GM23338 (cell line): ENCODE measurements at regions not wholly inside any gene's neighbourhood (a gene's known extent, or its start where the extent isn't known, plus 50 kb on each side); places are given as distances from the start of the nearest gene placed in this dataset.

Source experiments
- ATAC-seq: fragments of 200-7000 bp; cut with Tn5 transposase; 3 replicates; pipeline ENCODE4 v1.9.1; 2020
- DNase-seq: peaks from one replicate; pipeline ENCODE4 v3.0.0-alpha.2; 2015; ENCODE audit warnings: low spot score
- H2AFZ ChIP-seq: fragments of 200-600 bp; sonication (generic); 2 replicates; pipeline ENCODE4 v1.8.0; 2016; ENCODE audit warnings: antibody characterized with exemption, mild to moderate bottlenecking, moderate library complexity
- H3F3A ChIP-seq: fragments of 200-600 bp; sonication (generic); replicated peaks from 2 replicates; pipeline ENCODE4 v1.8.0; 2017; ENCODE audit warnings: antibody characterized with exemption, mixed run types, low read depth
- H3K27ac ChIP-seq: fragments of 200-600 bp; sonication (generic); 2 replicates; pipeline ENCODE4 v1.6.1; 2016; ENCODE audit warnings: low read depth
- H3K27me3 ChIP-seq: fragments of 200-600 bp; sonication (generic); 2 replicates; pipeline ENCODE4 v1.8.0; 2016; ENCODE audit warnings: mild to moderate bottlenecking, mixed run types, moderate library complexity; ENCODE audit not compliant: insufficient read depth
- H3K36me3 ChIP-seq: fragments of 200-600 bp; sonication (generic); 2 replicates; pipeline ENCODE4 v1.8.0; 2016; ENCODE audit warnings: mild to moderate bottlenecking; ENCODE audit not compliant: insufficient read depth
- H3K4me1 ChIP-seq: fragments of 200-600 bp; sonication (generic); 2 replicates; pipeline ENCODE4 v1.8.0; 2016; ENCODE audit warnings: mild to moderate bottlenecking, moderate library complexity; ENCODE audit not compliant: insufficient read depth
- H3K4me2 ChIP-seq: fragments of 200-600 bp; sonication (generic); 2 replicates; pipeline ENCODE4 v1.7.1; 2017; ENCODE audit warnings: mixed run types
- H3K4me3 ChIP-seq: fragments of 200-600 bp; sonication (generic); 2 replicates; pipeline ENCODE4 v1.6.1; 2016; ENCODE audit warnings: mixed run types
- H3K79me2 ChIP-seq: fragments of 200-600 bp; sonication (generic); replicated peaks from 2 replicates; pipeline ENCODE4 v1.8.0; 2017; ENCODE audit warnings: mild to moderate bottlenecking; ENCODE audit not compliant: insufficient read depth
- H3K9me2 ChIP-seq: fragments of 200-600 bp; sonication (generic); 2 replicates; pipeline ENCODE4 v1.8.0; 2017; ENCODE audit not compliant: insufficient read depth
- H4K20me1 ChIP-seq: fragments of 200-600 bp; sonication (generic); replicated peaks from 2 replicates; pipeline ENCODE4 v1.8.0; 2017; ENCODE audit warnings: mild to moderate bottlenecking; ENCODE audit not compliant: insufficient read depth
- H3K27ac Mint-ChIP-seq: 2 replicates; pipeline ENCODE4 v1.8.0; 2020; ENCODE audit warnings: inconsistent platforms, mild to moderate bottlenecking, moderate library complexity, mixed read lengths
- H3K27me3 Mint-ChIP-seq: 3 replicates; pipeline ENCODE4 v1.8.0; 2022; ENCODE audit warnings: low read depth, mild to moderate bottlenecking, moderate library complexity, mixed read lengths, inconsistent platforms; ENCODE audit not compliant: insufficient read depth, poor library complexity
- H3K36me3 Mint-ChIP-seq: 3 replicates; pipeline ENCODE4 v1.8.0; 2021; ENCODE audit warnings: low read depth, mild to moderate bottlenecking, inconsistent platforms, moderate library complexity, mixed read lengths
- H3K4me1 Mint-ChIP-seq: 3 replicates; pipeline ENCODE4 v1.8.0; 2020; ENCODE audit warnings: mild to moderate bottlenecking, inconsistent platforms, mixed read lengths
- H3K4me3 Mint-ChIP-seq: 3 replicates; pipeline ENCODE4 v1.8.0; 2021; ENCODE audit warnings: moderate library complexity, mild to moderate bottlenecking, inconsistent platforms, mixed read lengths
- H3K9me3 Mint-ChIP-seq: 3 replicates; pipeline ENCODE4 v1.8.0; 2020; ENCODE audit warnings: moderate library complexity, mild to moderate bottlenecking, inconsistent platforms, mixed read lengths
- CREB1 ChIP-seq: fragments of 250-450 bp; sonication (Bioruptor Pico); IDR thresholded peaks from 2 replicates; pipeline ENCODE4 v1.5.0; 2020; ENCODE audit warnings: low read depth, mild to moderate bottlenecking, moderate library complexity
- JUNB ChIP-seq: IDR thresholded peaks from one replicate; pipeline ENCODE4 v1.6.1; 2016; ENCODE audit warnings: antibody characterized with exemption; ENCODE audit not compliant: unreplicated experiment
- POLR2AphosphoS5 ChIP-seq: IDR thresholded peaks from 2 replicates; pipeline ENCODE4 v1.6.1; 2016; ENCODE audit warnings: antibody characterized with exemption, low read depth
- STAT1 ChIP-seq: IDR thresholded peaks from one replicate; pipeline ENCODE4 v1.6.1; 2016; ENCODE audit warnings: antibody characterized with exemption; ENCODE audit not compliant: unreplicated experiment
- ZNF114 ChIP-seq: fragments of 250-450 bp; sonication (Bioruptor Pico); IDR thresholded peaks from 2 replicates; pipeline ENCODE4 v1.5.0; 2020; ENCODE audit warnings: mild to moderate bottlenecking, moderate library complexity
- ZNF331 ChIP-seq: fragments of 250-450 bp; sonication (Bioruptor Pico); IDR thresholded peaks from 2 replicates; pipeline ENCODE4 v1.5.0; 2020; ENCODE audit warnings: low read depth, mild to moderate bottlenecking, moderate library complexity
- TF ChIP-seq, protein P1 (sequence below): fragments of 250-450 bp; sonication (Bioruptor Pico); IDR thresholded peaks from 2 replicates; pipeline ENCODE4 v1.5.0; 2020; ENCODE audit warnings: mild to moderate bottlenecking, moderate library complexity
- TF ChIP-seq, protein P2 (sequence below): IDR thresholded peaks from 2 replicates; pipeline ENCODE4 v1.6.1; 2016; ENCODE audit warnings: antibody characterized with exemption

DNA sequence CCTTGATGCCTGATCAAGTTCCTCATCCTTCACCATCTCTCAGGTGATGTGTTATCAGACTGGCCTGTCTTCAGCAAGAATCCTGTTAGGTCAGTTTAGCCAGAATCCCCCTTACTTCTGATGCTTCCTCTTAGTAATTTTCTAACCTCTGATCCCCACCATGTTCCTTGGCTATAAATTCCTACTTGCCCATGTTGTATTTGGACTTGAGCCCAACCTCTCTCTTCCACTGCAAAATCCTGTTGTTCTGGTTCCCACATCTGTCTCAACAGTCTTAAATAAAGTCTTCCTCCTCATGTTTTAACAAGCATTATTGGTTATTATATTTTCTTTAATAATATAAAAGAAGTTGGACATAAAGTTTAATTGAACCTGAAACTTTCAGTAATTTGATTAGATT, 987.8 kb upstream of the USP15 start (continued):
- TF ChIP-seq, protein P1, sequence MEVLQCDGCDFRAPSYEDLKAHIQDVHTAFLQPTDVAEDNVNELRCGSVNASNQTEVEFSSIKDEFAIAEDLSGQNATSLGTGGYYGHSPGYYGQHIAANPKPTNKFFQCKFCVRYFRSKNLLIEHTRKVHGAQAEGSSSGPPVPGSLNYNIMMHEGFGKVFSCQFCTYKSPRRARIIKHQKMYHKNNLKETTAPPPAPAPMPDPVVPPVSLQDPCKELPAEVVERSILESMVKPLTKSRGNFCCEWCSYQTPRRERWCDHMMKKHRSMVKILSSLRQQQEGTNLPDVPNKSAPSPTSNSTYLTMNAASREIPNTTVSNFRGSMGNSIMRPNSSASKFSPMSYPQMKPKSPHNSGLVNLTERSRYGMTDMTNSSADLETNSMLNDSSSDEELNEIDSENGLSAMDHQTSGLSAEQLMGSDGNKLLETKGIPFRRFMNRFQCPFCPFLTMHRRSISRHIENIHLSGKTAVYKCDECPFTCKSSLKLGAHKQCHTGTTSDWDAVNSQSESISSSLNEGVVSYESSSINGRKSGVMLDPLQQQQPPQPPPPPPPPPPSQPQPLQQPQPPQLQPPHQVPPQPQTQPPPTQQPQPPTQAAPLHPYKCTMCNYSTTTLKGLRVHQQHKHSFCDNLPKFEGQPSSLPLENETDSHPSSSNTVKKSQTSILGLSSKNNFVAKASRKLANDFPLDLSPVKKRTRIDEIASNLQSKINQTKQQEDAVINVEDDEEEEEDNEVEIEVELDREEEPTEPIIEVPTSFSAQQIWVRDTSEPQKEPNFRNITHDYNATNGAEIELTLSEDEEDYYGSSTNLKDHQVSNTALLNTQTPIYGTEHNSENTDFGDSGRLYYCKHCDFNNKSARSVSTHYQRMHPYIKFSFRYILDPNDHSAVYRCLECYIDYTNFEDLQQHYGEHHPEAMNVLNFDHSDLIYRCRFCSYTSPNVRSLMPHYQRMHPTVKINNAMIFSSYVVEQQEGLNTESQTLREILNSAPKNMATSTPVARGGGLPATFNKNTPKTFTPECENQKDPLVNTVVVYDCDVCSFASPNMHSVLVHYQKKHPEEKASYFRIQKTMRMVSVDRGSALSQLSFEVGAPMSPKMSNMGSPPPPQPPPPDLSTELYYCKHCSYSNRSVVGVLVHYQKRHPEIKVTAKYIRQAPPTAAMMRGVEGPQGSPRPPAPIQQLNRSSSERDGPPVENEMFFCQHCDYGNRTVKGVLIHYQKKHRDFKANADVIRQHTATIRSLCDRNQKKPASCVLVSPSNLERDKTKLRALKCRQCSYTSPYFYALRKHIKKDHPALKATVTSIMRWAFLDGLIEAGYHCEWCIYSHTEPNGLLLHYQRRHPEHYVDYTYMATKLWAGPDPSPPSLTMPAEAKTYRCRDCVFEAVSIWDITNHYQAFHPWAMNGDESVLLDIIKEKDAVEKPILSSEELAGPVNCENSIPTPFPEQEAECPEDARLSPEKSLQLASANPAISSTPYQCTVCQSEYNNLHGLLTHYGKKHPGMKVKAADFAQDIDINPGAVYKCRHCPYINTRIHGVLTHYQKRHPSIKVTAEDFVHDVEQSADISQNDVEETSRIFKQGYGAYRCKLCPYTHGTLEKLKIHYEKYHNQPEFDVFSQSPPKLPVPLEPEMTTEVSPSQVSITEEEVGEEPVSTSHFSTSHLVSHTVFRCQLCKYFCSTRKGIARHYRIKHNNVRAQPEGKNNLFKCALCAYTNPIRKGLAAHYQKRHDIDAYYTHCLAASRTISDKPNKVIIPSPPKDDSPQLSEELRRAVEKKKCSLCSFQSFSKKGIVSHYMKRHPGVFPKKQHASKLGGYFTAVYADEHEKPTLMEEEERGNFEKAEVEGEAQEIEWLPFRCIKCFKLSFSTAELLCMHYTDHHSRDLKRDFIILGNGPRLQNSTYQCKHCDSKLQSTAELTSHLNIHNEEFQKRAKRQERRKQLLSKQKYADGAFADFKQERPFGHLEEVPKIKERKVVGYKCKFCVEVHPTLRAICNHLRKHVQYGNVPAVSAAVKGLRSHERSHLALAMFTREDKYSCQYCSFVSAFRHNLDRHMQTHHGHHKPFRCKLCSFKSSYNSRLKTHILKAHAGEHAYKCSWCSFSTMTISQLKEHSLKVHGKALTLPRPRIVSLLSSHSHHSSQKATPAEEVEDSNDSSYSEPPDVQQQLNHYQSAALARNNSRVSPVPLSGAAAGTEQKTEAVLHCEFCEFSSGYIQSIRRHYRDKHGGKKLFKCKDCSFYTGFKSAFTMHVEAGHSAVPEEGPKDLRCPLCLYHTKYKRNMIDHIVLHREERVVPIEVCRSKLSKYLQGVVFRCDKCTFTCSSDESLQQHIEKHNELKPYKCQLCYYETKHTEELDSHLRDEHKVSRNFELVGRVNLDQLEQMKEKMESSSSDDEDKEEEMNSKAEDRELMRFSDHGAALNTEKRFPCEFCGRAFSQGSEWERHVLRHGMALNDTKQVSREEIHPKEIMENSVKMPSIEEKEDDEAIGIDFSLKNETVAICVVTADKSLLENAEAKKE (CRISPR knock-in tag), result no peak
- no peak for TF ChIP-seq ZNF114 (CRISPR knock-in tag)
- TF ChIP-seq ZNF331 (CRISPR knock-in tag), result no peak

GRCh38 chr12:61282790-61283575, 977.2 kb upstream of the USP15 start:
- peaks cover 2% of the 10 kb centered on the region for H3K27me3 Mint-ChIP-seq
- ATAC-seq, result no peak
- no peak overlapping the region for H3K4me3 Mint-ChIP-seq
- TF ChIP-seq ZNF114 (CRISPR knock-in tag) (no peak), CREB1 (CRISPR knock-in tag) (no peak), STAT1 (no peak), JUNB (no peak), POLR2AphosphoS5 (no peak)
- TF ChIP-seq, protein P2, sequence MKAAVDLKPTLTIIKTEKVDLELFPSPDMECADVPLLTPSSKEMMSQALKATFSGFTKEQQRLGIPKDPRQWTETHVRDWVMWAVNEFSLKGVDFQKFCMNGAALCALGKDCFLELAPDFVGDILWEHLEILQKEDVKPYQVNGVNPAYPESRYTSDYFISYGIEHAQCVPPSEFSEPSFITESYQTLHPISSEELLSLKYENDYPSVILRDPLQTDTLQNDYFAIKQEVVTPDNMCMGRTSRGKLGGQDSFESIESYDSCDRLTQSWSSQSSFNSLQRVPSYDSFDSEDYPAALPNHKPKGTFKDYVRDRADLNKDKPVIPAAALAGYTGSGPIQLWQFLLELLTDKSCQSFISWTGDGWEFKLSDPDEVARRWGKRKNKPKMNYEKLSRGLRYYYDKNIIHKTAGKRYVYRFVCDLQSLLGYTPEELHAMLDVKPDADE, result no peak
- TF ChIP-seq, protein P1 (CRISPR knock-in tag), result no peak

More at GRCh38 chr12:61282790-61283575, 977.2 kb upstream of the USP15 start:
- Histone ChIP-seq H3K27me3 (no peaks in the 10 kb centered on the region), H3F3A (no peaks in the 10 kb centered on the region), H3K36me3 (peaks cover 13% of the 10 kb centered on the region), H3K79me2 (no peaks in the 10 kb centered on the region), H3K4me2 (no peak overlapping the region), H3K4me3 (no peak overlapping the region), H3K4me1 (no peaks in the 10 kb centered on the region), H2AFZ (no peak overlapping the region), H4K20me1 (no peaks in the 10 kb centered on the region), H3K27ac (no peak overlapping the region), H3K9me2 (0 out of 2 replicates have a peak, but pooled peaks cover 3% of the 10 kb centered on the region)
- no peaks in the 10 kb centered on the region for H3K4me1 Mint-ChIP-seq
- peaks cover 21% of the 10 kb centered on the region; the same call in 2 of the 3 replicates for H3K36me3 Mint-ChIP-seq
- peaks cover 31% of the 10 kb centered on the region for H3K9me3 Mint-ChIP-seq
- no peak overlapping the region for H3K27ac Mint-ChIP-seq
- no peak for DNase-seq
